PC-3 (cell line): ENCODE measurements at regions not wholly inside any gene's neighbourhood (a gene's known extent, or its start where the extent isn't known, plus 50 kb on each side); places are given as distances from the start of the nearest gene placed in this dataset.
"Not testable (repeated sequence)": the region's sequence is repeated elsewhere in the genome, so short reads cannot be mapped to it uniquely, and the experiment has no call there.

Experiments
- ATAC-seq: fragments of 200-7000 bp; cut with Tn5 transposase; 2 replicates; pipeline ENCODE4 v1.9.1; 2020; ENCODE audit warnings: mild to moderate bottlenecking, moderate library complexity
- BruUV-seq: library from RNA; stranded (reverse); fragments of 400-500 nt; replicated peaks from 2 replicates; lab custom pipeline; 2021; lab: Mats Ljungman, UMichigan
- CTCF ChIA-PET: fragments of 300-600 bp; sonication (Branson Sonifier 250); formaldehyde crosslinking; loops from one replicate; lab custom pipeline; 2022; ENCODE audit warnings: antibody characterized with exemption; lab: Charles Lee
- POLR2A ChIA-PET: fragments of 300-600 bp; sonication (Branson Sonifier 250); formaldehyde crosslinking; loops from one replicate; lab custom pipeline; 2022; ENCODE audit warnings: antibody characterized with exemption; ENCODE audit not compliant: unreplicated experiment; lab: Charles Lee
- DNase-seq: peaks from one replicate; pipeline ENCODE4 v3.0.0-alpha.2; 2015
- H2AFZ ChIP-seq: fragments of 300-600 bp; sonication (generic); 2 replicates; pipeline ENCODE4 v1.6.0; 2016; ENCODE audit warnings: antibody characterized with exemption, low read length
- H3F3A ChIP-seq: fragments of 300-600 bp; sonication (generic); one replicate; pipeline ENCODE4 v1.6.0; 2017; ENCODE audit warnings: antibody characterized with exemption, low read length, control low read depth, mild to moderate bottlenecking; ENCODE audit not compliant: unreplicated experiment
- H3K27ac ChIP-seq: fragments of 300-600 bp; sonication (generic); 2 replicates; pipeline ENCODE4 v1.5.1; 2016; ENCODE audit warnings: mild to moderate bottlenecking, low read length
- H3K27me3 ChIP-seq: fragments of 300-600 bp; sonication (generic); 2 replicates; pipeline ENCODE4 v1.6.1; 2016; ENCODE audit warnings: low read length, mixed read lengths
- H3K36me3 ChIP-seq: fragments of 300-600 bp; sonication (generic); 2 replicates; pipeline ENCODE4 v1.6.1; 2016; ENCODE audit warnings: low read depth, mixed run types, low read length, mixed read lengths
- H3K4me1 ChIP-seq: fragments of 300-600 bp; sonication (generic); 2 replicates; pipeline ENCODE4 v1.5.1; 2016; ENCODE audit warnings: low read length; ENCODE audit not compliant: insufficient read depth
- H3K4me2 ChIP-seq: fragments of 300-600 bp; sonication (generic); 2 replicates; pipeline ENCODE4 v1.6.0; 2016; ENCODE audit warnings: low read length
- H3K4me3 ChIP-seq: fragments of 300-600 bp; sonication (generic); 2 replicates; pipeline ENCODE4 v1.5.1; 2016; ENCODE audit warnings: mild to moderate bottlenecking, low read length, mixed read lengths
- H3K79me2 ChIP-seq: fragments of 300-600 bp; sonication (generic); 2 replicates; pipeline ENCODE4 v1.6.1; 2017; ENCODE audit warnings: low read length, mixed read lengths
- H3K9ac ChIP-seq: fragments of 300-600 bp; sonication (generic); 2 replicates; pipeline ENCODE4 v1.6.0; 2016; ENCODE audit warnings: mild to moderate bottlenecking, low read length
- H3K9me2 ChIP-seq: fragments of 300-600 bp; sonication (generic); replicated peaks from 2 replicates; pipeline ENCODE4 v1.6.1; 2016; ENCODE audit warnings: mixed run types, low read length, mixed read lengths
- H3K9me3 ChIP-seq: fragments of 300-600 bp; sonication (generic); 2 replicates; pipeline ENCODE4 v1.6.1; 2016; ENCODE audit warnings: low read length, mixed read lengths
- H4K20me1 ChIP-seq: fragments of 300-600 bp; sonication (generic); 2 replicates; pipeline ENCODE4 v1.6.1; 2016; ENCODE audit warnings: low read length, mixed read lengths
- CTCF ChIP-seq: fragments of 300-600 bp; sonication (generic); conservative IDR thresholded peaks from 2 replicates; pipeline ENCODE4 v1.5.1; 2017; ENCODE audit warnings: antibody characterized with exemption, low read depth, mild to moderate bottlenecking, low read length
- EZH2 ChIP-seq: fragments of 300-600 bp; sonication (generic); IDR thresholded peaks from one replicate; pipeline ENCODE4 v1.6.1; 2017; ENCODE audit warnings: antibody characterized with exemption, mild to moderate bottlenecking, low read length; ENCODE audit not compliant: unreplicated experiment
- EZH2phosphoT487 ChIP-seq: fragments of 300-600 bp; sonication (generic); IDR thresholded peaks from 2 replicates; pipeline ENCODE4 v1.6.1; 2018; ENCODE audit warnings: mild to moderate bottlenecking, antibody characterized with exemption, low read length, borderline replicate concordance
- intact Hi-C: fragments of 100-400 bp; cut with micrococcal nuclease; formaldehyde crosslinking; loops from 2 replicates; pipeline ENCODE4 v1.9.0; 2023

DNA sequence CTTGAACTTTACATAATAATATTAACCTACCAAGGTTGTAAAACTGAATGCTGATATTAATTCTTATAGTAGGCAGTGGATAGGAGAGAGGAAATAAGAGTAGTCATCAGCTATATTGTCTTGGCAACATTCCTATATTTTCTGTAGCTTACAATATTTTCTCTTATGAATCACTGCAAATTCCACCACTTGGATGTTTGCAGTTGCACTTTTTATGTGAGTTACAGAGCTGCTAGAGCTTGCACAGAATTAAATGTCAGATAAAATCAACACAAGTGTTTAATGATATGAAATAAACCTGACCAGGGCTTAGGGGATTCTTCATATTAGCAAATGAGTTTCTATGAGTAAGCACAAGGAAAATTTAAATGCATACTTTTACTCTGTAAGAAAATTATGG is 1710.1 kb downstream of the SI start:
- Histone ChIP-seq H3K9me3 (no peaks in the 10 kb centered on the region), H4K20me1 (no peaks in the 10 kb centered on the region), H3K4me1 (peaks cover 14% of the 10 kb centered on the region), H3K4me2 (no peak overlapping the region), H3K79me2 (no peaks in the 10 kb centered on the region), H3K9ac (no peak overlapping the region), H3K27me3 (no peaks in the 10 kb centered on the region), H3K9me2 (no peaks in the 10 kb centered on the region), H2AFZ (no peak overlapping the region), H3K27ac (peak overlapping the region; percentile 57), H3F3A (no peaks in the 10 kb centered on the region), H3K4me3 (no peak overlapping the region), H3K36me3 (no peaks in the 10 kb centered on the region)
- ATAC-seq, result peak; percentile 98
- ChIA-PET POLR2A (no interaction called here), CTCF (interaction anchor here (0.6 kb wide), 2 partner anchors 108 to 321 kb away, joined by 3 read pairs; no protein-coding TSS in a partner anchor)
- intact Hi-C loops, result loop anchor here (1.0 to 10.0 kb wide), 3 partner anchors 85 to 313 kb away; no protein-coding TSS in a partner anchor
- peak; percentile 90 for DNase-seq
- TF ChIP-seq CTCF (no peak), EZH2 (no peak), EZH2phosphoT487 (no peak)
- no TSS peak for BruUV-seq

GRCh38 chr3:163364717-163365116 is 1713.6 kb downstream of the SI start:
- Histone ChIP-seq H3K9ac (no peak overlapping the region), H4K20me1 (no peaks in the 10 kb centered on the region), H3K4me2 (no peak overlapping the region), H3K27me3 (no peaks in the 10 kb centered on the region), H3K4me1 (peaks cover 14% of the 10 kb centered on the region), H3K36me3 (no peaks in the 10 kb centered on the region), H3K9me2 (no peaks in the 10 kb centered on the region), H2AFZ (no peak overlapping the region), H3K79me2 (no peaks in the 10 kb centered on the region), H3F3A (no peaks in the 10 kb centered on the region), H3K4me3 (no peak overlapping the region), H3K27ac (no peak overlapping the region), H3K9me3 (no peaks in the 10 kb centered on the region)
- BruUV-seq, result no TSS peak
- POLR2A ChIA-PET, result no interaction called here
- DNase-seq (no peak), ATAC-seq (no peak)
- CTCF ChIA-PET, result no interaction called here
- no peak for TF ChIP-seq EZH2
- TF ChIP-seq EZH2phosphoT487, result no peak
- no peak for TF ChIP-seq CTCF
- intact Hi-C loops, result loop anchor here (10.0 kb wide), 2 partner anchors 240 to 310 kb away; no protein-coding TSS in a partner anchor

DNA sequence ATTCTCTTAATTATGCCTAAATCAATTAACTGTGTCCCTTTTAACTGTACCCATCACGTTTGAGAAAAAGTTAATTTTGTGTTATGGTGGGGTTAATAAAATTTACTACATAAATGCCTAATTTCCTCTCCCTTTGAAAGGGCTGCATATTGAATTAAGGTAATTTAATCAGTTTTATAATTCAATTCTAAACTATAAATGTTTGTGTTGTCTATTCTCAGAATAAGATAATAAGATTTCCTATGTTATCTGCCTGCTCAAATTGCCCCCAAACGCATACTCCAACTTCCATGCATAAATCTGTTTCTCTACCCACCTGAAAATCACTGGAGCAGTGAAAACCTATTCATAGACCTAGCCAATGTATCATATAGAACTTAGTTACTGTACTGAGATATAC is 1716.1 kb downstream of the SI start:
- peak overlapping the region; percentile 84 for H3K4me2 ChIP-seq
- ATAC-seq, result no peak
- H3K9me3 ChIP-seq, result no peaks in the 10 kb centered on the region
- no TSS peak for BruUV-seq
- ChIA-PET POLR2A (no interaction called here), CTCF (no interaction called here)
- no peaks in the 10 kb centered on the region for H3K36me3 ChIP-seq
- intact Hi-C loops, result loop anchor here (10.0 kb wide), 2 partner anchors 243 to 307 kb away; no protein-coding TSS in a partner anchor
- H3K27ac ChIP-seq, result no peak overlapping the region
- no peaks in the 10 kb centered on the region for H3K79me2 ChIP-seq
- no peaks in the 10 kb centered on the region for H3K9me2 ChIP-seq
- no peaks in the 10 kb centered on the region for H4K20me1 ChIP-seq
- no peaks in the 10 kb centered on the region for H3F3A ChIP-seq
- no peaks in the 10 kb centered on the region for H3K27me3 ChIP-seq
- no peaks in the 10 kb centered on the region for H3K4me1 ChIP-seq
- peak overlapping the region; percentile 95 for H2AFZ ChIP-seq
- no peak for DNase-seq
- TF ChIP-seq EZH2phosphoT487 (no peak), CTCF (no peak), EZH2 (no peak)
- no peak overlapping the region for H3K4me3 ChIP-seq
- H3K9ac ChIP-seq, result no peak overlapping the region

GRCh38 chr3:163361357-163361878 is 1716.9 kb downstream of the SI start:
- intact Hi-C loops, result loop anchor here (10.0 kb wide), 2 partner anchors 243 to 307 kb away; no protein-coding TSS in a partner anchor
- H3K4me1 ChIP-seq, H4K20me1 ChIP-seq, H3F3A ChIP-seq, H3K79me2 ChIP-seq, BruUV-seq, H3K9me3 ChIP-seq, H3K9me2 ChIP-seq, H3K36me3 ChIP-seq, CTCF ChIA-PET, POLR2A ChIA-PET, H3K27me3 ChIP-seq: not testable (repeated sequence)
- H3K4me3 ChIP-seq, result peak overlapping the region; percentile 63
- peak overlapping the region; percentile 84 for H3K4me2 ChIP-seq
- peak overlapping the region; percentile 95 for H2AFZ ChIP-seq
- DNase-seq, result peak; percentile 43
- H3K27ac ChIP-seq, result peak overlapping the region; percentile 35
- ATAC-seq, result peak; percentile 76
- H3K9ac ChIP-seq, result peak overlapping the region; percentile 59
